ENCODE measurements at regions not wholly inside any gene's neighbourhood (a gene's known extent, or its start where the extent isn't known, plus 50 kb on each side); places are given as distances from the start of the nearest gene placed in this dataset.

- ChIA-PET CTCF (no interaction called here), POLR2A (ENCODE audit: unreplicated experiment) (no interaction called here)
- intact Hi-C loops (cut with micrococcal nuclease) = no loop called here
- in situ Hi-C loops (cut with MboI; ENCODE audit: low sequenced_read_pairs) = no loop called here
- Histone ChIP-seq H2BK20ac (ENCODE audit: low read depth, low read length) (no peak overlapping the region), H2BK5ac (ENCODE audit: low read depth, low read length, poor library complexity, severe bottlenecking) (no peak overlapping the region), H2AK9ac (replicated peaks; ENCODE audit: low read depth, low read length, poor library complexity) (no peak overlapping the region), H3K27ac (ENCODE audit: insufficient read depth, low read length) (no peak overlapping the region), H4K91ac (ENCODE audit: insufficient read depth, low read depth, low read length) (no peak overlapping the region), H2AK5ac (ENCODE audit: low read depth, low read length) (no peak overlapping the region), H3K4me1 (ENCODE audit: control insufficient read depth, insufficient read depth, low read length) (no peaks in the 10 kb centered on the region), H3K4me2 (ENCODE audit: low read depth, low read length) (no peak overlapping the region), H3K36me3 (ENCODE audit: control insufficient read depth, insufficient read depth, low read length) (no peaks in the 10 kb centered on the region), H4K8ac (ENCODE audit: low read depth in 2 of 2, low read length in 2 of 2) (no peak overlapping the region), H4K5ac (ENCODE audit: low read depth, low read length) (no peak overlapping the region), H3K18ac (ENCODE audit: low read depth, low read length) (no peak overlapping the region), H3K27me3 (ENCODE audit: control insufficient read depth, insufficient read depth, low read length) (no peaks in the 10 kb centered on the region), H3K4me3 (ENCODE audit: insufficient read depth, low read depth, low read length) (no peak overlapping the region), H3K4ac (ENCODE audit: low read depth, low read length) (no peak overlapping the region), H3K14ac (replicated peaks; ENCODE audit: low read depth, low read length) (no peak overlapping the region), H3K56ac (ENCODE audit: extremely low read depth, insufficient read depth, low read length) (no peak overlapping the region), H3K79me1 (ENCODE audit: low read depth in 1 of 2, low read length in 2 of 2) (no peaks in the 10 kb centered on the region), H2BK120ac (ENCODE audit: low read depth, low read length) (no peak overlapping the region), H2AFZ (replicated peaks; ENCODE audit: low read length, poor library complexity) (no peak overlapping the region), H2BK15ac (ENCODE audit: low read depth, low read length) (no peak overlapping the region), H3K9me3 (ENCODE audit: control insufficient read depth, insufficient read depth, low read length) (no peaks in the 10 kb centered on the region), H3K9me1 (ENCODE audit: insufficient read depth, low read length) (no peaks in the 10 kb centered on the region), H4K20me1 (ENCODE audit: insufficient read depth, low read length) (no peaks in the 10 kb centered on the region), H3K9ac (ENCODE audit: low read depth, low read length) (no peak overlapping the region), H3K23ac (ENCODE audit: low read depth, low read length) (no peak overlapping the region)
- DNase-seq (no peak), ATAC-seq (ENCODE audit: low read depth) (no peak)
- dilution Hi-C loops (cut with HindIII; ENCODE audit: low sequenced_read_pairs, unreplicated experiment) = no loop called here
- WGBS, 2 experiments (ENCODE audit: extremely low coverage in 2 of 2, insufficient read length in 1 of 2) = no CpG with 5 or more reads among the region's 4 CpGs
- BruUV-seq (replicated peaks) = no TSS peak
- TF ChIP-seq MAFK (IDR thresholded peaks at IDR 0.05; ENCODE audit: low read depth, low read length) = no peak
- TF ChIP-seq BHLHE40 (IDR thresholded peaks at IDR 0.05; ENCODE audit: low read depth, low read length) = no peak
- TF ChIP-seq CHD1 (IDR thresholded peaks at IDR 0.05; ENCODE audit: low read depth, low read length) = no peak
- no peak for TF ChIP-seq RCOR1 (IDR thresholded peaks at IDR 0.05; ENCODE audit: insufficient replicate concordance, low read length)
Observed at GRCh38 chr6:9192405-9192909, 757.1 kb upstream of the SLC35B3 start.
